ENCODE measurements at regions not wholly inside any gene's neighbourhood (a gene's known extent, or its start where the extent isn't known, plus 50 kb on each side); places are given as distances from the start of the nearest gene placed in this dataset.

- TF ChIP-seq TCF7L2 (IDR thresholded peaks at IDR 0.05; ENCODE audit: borderline replicate concordance, extremely low read depth, insufficient read depth, insufficient read length) (no peak), EZH2 (IDR thresholded peaks at IDR 0.05) (no peak), CTCF (IDR thresholded peaks at IDR 0.05 in 2 of 3, conservative IDR thresholded peaks at IDR 0.05 in 1 of 3; ENCODE audit: borderline replicate concordance in 1 of 3, insufficient read depth in 1 of 3, low read depth in 2 of 3, low read length in 2 of 3) (no peak), POLR2AphosphoS5 (IDR thresholded peaks at IDR 0.05; ENCODE audit: low read depth, low read length) (no peak), RAD21 (IDR thresholded peaks at IDR 0.05; ENCODE audit: low read depth) (no peak), YY1 (IDR thresholded peaks at IDR 0.05; ENCODE audit: extremely low read depth, insufficient replicate concordance, low read depth, low read length) (no peak), ATF3 (IDR thresholded peaks at IDR 0.05) (no peak), EGR1 (IDR thresholded peaks at IDR 0.05; ENCODE audit: low read depth) (no peak), EZH2phosphoT487 (IDR thresholded peaks at IDR 0.05; ENCODE audit: borderline replicate concordance) (no peak), SRF (IDR thresholded peaks at IDR 0.05; ENCODE audit: low read depth) (no peak)
These were observed 1584.8 kb upstream of the ACO1 start for GRCh38 chr9:30799527-30800101.
